ENCODE measurements at regions not wholly inside any gene's neighbourhood (a gene's known extent, or its start where the extent isn't known, plus 50 kb on each side); places are given as distances from the start of the nearest gene placed in this dataset.

DNA sequence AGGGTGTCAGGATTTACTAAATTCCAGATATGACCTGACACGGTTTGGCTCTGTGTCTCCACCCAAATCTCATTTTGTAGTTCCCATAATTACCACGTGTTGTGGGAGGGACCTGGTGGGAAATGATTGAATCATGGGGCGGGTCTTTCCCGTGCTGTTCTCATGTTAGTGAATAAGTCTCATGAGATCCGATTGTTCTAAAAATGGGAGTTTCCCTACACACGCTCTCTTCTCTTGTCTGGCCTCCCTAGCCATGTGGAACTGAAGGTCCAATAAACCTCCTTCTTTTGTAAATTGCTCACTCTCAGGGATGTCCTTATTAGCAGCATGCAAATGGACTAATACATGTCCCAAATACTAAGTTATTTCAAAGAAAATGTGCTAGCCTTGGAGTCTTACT is 121.1 kb downstream of the CENPW start:
- Histone ChIP-seq H3K9me3 (ENCODE audit: insufficient read depth, low read depth, low read length) (no peaks in the 10 kb centered on the region), H4K20me1 (ENCODE audit: insufficient read depth, low read length) (no peaks in the 10 kb centered on the region), H3K9ac (ENCODE audit: low read length) (no peak overlapping the region), H3K36me3 (ENCODE audit: insufficient read depth, low read length) (no peaks in the 10 kb centered on the region), H3K27me3 (ENCODE audit: insufficient read depth, low read length) (no peaks in the 10 kb centered on the region), H3K4me1 (ENCODE audit: insufficient read depth, low read length) (no peaks in the 10 kb centered on the region), H2AFZ (ENCODE audit: low read depth, low read length) (no peak overlapping the region), H3K4me2 (ENCODE audit: low read length) (no peak overlapping the region), H3K27ac (ENCODE audit: low read depth, low read length) (no peak overlapping the region), H3K79me2 (ENCODE audit: insufficient read depth, low read length) (no peaks in the 10 kb centered on the region), H3K4me3 (ENCODE audit: insufficient read depth, low read depth, low read length) (no peak overlapping the region)
- no peak for DNase-seq (ENCODE audit: low read depth)
- Mint-ChIP-seq H3K36me3 (ENCODE audit: low read depth, unreplicated experiment) (no peaks in the 10 kb centered on the region), H3K4me1 (ENCODE audit: low read depth, unreplicated experiment) (no peaks in the 10 kb centered on the region), H3K4me3 (ENCODE audit: unreplicated experiment) (no peak overlapping the region), H3K9me3 (ENCODE audit: unreplicated experiment) (no peaks in the 10 kb centered on the region), H3K27me3 (ENCODE audit: low read depth, unreplicated experiment) (no peaks in the 10 kb centered on the region), H3K27ac (ENCODE audit: unreplicated experiment) (no peak overlapping the region)
- FAIRE-seq, result no peak
- TF ChIP-seq, protein P1, sequence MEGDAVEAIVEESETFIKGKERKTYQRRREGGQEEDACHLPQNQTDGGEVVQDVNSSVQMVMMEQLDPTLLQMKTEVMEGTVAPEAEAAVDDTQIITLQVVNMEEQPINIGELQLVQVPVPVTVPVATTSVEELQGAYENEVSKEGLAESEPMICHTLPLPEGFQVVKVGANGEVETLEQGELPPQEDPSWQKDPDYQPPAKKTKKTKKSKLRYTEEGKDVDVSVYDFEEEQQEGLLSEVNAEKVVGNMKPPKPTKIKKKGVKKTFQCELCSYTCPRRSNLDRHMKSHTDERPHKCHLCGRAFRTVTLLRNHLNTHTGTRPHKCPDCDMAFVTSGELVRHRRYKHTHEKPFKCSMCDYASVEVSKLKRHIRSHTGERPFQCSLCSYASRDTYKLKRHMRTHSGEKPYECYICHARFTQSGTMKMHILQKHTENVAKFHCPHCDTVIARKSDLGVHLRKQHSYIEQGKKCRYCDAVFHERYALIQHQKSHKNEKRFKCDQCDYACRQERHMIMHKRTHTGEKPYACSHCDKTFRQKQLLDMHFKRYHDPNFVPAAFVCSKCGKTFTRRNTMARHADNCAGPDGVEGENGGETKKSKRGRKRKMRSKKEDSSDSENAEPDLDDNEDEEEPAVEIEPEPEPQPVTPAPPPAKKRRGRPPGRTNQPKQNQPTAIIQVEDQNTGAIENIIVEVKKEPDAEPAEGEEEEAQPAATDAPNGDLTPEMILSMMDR (IDR thresholded peaks at IDR 0.05; ENCODE audit: insufficient read depth, low read depth, low read length), result no peak
- TF ChIP-seq EZH2 (IDR thresholded peaks at IDR 0.05; ENCODE audit: insufficient read depth, low read length), result no peak

DNA sequence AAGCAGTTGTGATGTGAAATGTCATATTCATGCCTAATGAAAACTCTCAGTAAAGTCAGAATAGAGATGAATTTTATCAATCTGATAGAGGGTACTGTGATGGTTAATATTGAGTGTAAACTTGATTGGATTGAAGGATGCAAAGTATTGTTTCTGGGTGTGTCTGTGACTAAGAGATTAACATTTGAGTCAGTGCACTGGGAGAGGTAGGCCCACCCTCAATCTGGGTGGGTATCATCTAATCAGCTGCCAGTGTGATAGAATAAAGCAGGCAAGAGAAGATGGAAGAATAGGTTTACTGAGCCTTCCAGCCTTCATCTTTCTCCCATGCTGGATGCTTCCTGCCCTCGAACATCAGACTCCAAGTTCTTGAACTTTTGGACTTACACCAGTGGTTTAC is 124.3 kb downstream of the CENPW start:
- Mint-ChIP-seq H3K27me3 (ENCODE audit: low read depth, unreplicated experiment) (no peaks in the 10 kb centered on the region), H3K27ac (ENCODE audit: unreplicated experiment) (no peak overlapping the region), H3K36me3 (ENCODE audit: low read depth, unreplicated experiment) (no peaks in the 10 kb centered on the region), H3K4me1 (ENCODE audit: low read depth, unreplicated experiment) (no peaks in the 10 kb centered on the region), H3K9me3 (ENCODE audit: unreplicated experiment) (no peaks in the 10 kb centered on the region), H3K4me3 (ENCODE audit: unreplicated experiment) (no peak overlapping the region)
- H3K27ac ChIP-seq (ENCODE audit: low read depth, low read length), result no peak overlapping the region
- no peaks in the 10 kb centered on the region for H3K36me3 ChIP-seq (ENCODE audit: insufficient read depth, low read length)
- H3K4me3 ChIP-seq (ENCODE audit: insufficient read depth, low read depth, low read length), result no peak overlapping the region
- no peaks in the 10 kb centered on the region for H3K9me3 ChIP-seq (ENCODE audit: insufficient read depth, low read depth, low read length)
- no peak overlapping the region for H3K9ac ChIP-seq (ENCODE audit: low read length)
- FAIRE-seq (no peak), DNase-seq (ENCODE audit: low read depth) (no peak)
- no peak overlapping the region for H2AFZ ChIP-seq (ENCODE audit: low read depth, low read length)
- no peaks in the 10 kb centered on the region for H3K79me2 ChIP-seq (ENCODE audit: insufficient read depth, low read length)
- no peaks in the 10 kb centered on the region for H3K27me3 ChIP-seq (ENCODE audit: insufficient read depth, low read length)
- H4K20me1 ChIP-seq (ENCODE audit: insufficient read depth, low read length), result no peaks in the 10 kb centered on the region
- H3K4me2 ChIP-seq (ENCODE audit: low read length), result no peak overlapping the region
- TF ChIP-seq, protein P1 (IDR thresholded peaks at IDR 0.05; ENCODE audit: insufficient read depth, low read depth, low read length), result no peak
- no peak for TF ChIP-seq EZH2 (IDR thresholded peaks at IDR 0.05; ENCODE audit: insufficient read depth, low read length)
- no peaks in the 10 kb centered on the region for H3K4me1 ChIP-seq (ENCODE audit: insufficient read depth, low read length)

DNA sequence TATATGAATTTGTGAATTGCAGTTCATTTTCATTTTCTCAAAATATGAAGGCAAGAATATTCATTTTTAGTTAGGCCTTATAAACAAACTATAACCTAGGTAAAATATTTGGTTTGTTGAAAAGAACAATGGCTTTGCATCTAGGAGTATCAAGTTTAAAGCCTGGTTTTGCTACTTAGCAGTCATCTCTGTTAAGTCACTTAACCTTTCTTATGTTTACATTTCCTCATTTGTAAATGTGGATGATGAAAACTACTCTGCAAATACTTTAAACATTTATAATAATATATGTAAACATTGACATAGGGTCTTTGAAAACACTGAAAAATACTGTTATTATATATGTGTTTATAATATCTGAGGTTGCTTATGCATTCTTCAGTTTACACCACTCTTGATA is 135.5 kb downstream of the CENPW start:
- H3K4me1 ChIP-seq (ENCODE audit: insufficient read depth, low read length), result no peaks in the 10 kb centered on the region
- H2AFZ ChIP-seq (ENCODE audit: low read depth, low read length), result no peak overlapping the region
- no peak overlapping the region for H3K4me2 ChIP-seq (ENCODE audit: low read length)
- H3K4me3 ChIP-seq (ENCODE audit: insufficient read depth, low read depth, low read length), result no peak overlapping the region
- no peak overlapping the region for H3K9ac ChIP-seq (ENCODE audit: low read length)
- H3K4me3 Mint-ChIP-seq (ENCODE audit: unreplicated experiment), result no peak overlapping the region
- H3K79me2 ChIP-seq (ENCODE audit: insufficient read depth, low read length), result no peaks in the 10 kb centered on the region
- no peaks in the 10 kb centered on the region for H3K36me3 ChIP-seq (ENCODE audit: insufficient read depth, low read length)
- no peaks in the 10 kb centered on the region for H3K36me3 Mint-ChIP-seq (ENCODE audit: low read depth, unreplicated experiment)
- no peak for TF ChIP-seq EZH2 (IDR thresholded peaks at IDR 0.05; ENCODE audit: insufficient read depth, low read length)
- TF ChIP-seq, protein P1 (IDR thresholded peaks at IDR 0.05; ENCODE audit: insufficient read depth, low read depth, low read length), result no peak
- FAIRE-seq (no peak), DNase-seq (ENCODE audit: low read depth) (no peak)
- no peak overlapping the region for H3K27ac ChIP-seq (ENCODE audit: low read depth, low read length)
- no peaks in the 10 kb centered on the region for H3K9me3 ChIP-seq (ENCODE audit: insufficient read depth, low read depth, low read length)
- no peak overlapping the region for H3K27ac Mint-ChIP-seq (ENCODE audit: unreplicated experiment)
- no peaks in the 10 kb centered on the region for H3K4me1 Mint-ChIP-seq (ENCODE audit: low read depth, unreplicated experiment)
- peaks cover 5% of the 10 kb centered on the region for H3K9me3 Mint-ChIP-seq (ENCODE audit: unreplicated experiment)
- H3K27me3 Mint-ChIP-seq (ENCODE audit: low read depth, unreplicated experiment), result no peaks in the 10 kb centered on the region
- H4K20me1 ChIP-seq (ENCODE audit: insufficient read depth, low read length), result no peaks in the 10 kb centered on the region
- H3K27me3 ChIP-seq (ENCODE audit: insufficient read depth, low read length), result no peaks in the 10 kb centered on the region
